Skeletal muscle tissue (tissue), 3 donors: ENCODE measurements at regions not wholly inside any gene's neighbourhood (a gene's known extent, or its start where the extent isn't known, plus 50 kb on each side); places are given as distances from the start of the nearest gene placed in this dataset.
A peak's percentile ranks its signal among the peaks of the same experiment; 100 is the strongest.
"Not testable (repeated sequence)": the region's sequence is repeated elsewhere in the genome, so short reads cannot be mapped to it uniquely, and the experiment has no call there.

Source experiments
- H3K27ac ChIP-seq: one replicate; pipeline ENCODE4 v1.7.0; 2013; ENCODE audit warnings: mild to moderate bottlenecking, low read depth, low read length, inconsistent platforms
- H3K27me3 ChIP-seq, 3 donors: one replicate each; pipeline ENCODE4 v1.7.0; 2013; ENCODE audit warnings: low read length in 3 of 3; ENCODE audit not compliant: control insufficient read depth in 3 of 3, insufficient read depth in 3 of 3
- H3K36me3 ChIP-seq, 3 donors: one replicate each; pipeline ENCODE4 v1.7.0; 2013; ENCODE audit warnings: low read length in 3 of 3; ENCODE audit not compliant: control insufficient read depth in 3 of 3, insufficient read depth in 3 of 3
- H3K4me1 ChIP-seq, 3 donors: one replicate each; pipeline ENCODE4 v1.7.0; 2013; ENCODE audit warnings: low read length in 3 of 3, mild to moderate bottlenecking in 3 of 3; ENCODE audit not compliant: control insufficient read depth in 3 of 3, insufficient read depth in 3 of 3
- H3K4me3 ChIP-seq, 3 donors: one replicate each; pipeline ENCODE4 v1.7.0; 2013; ENCODE audit warnings: low read length in 3 of 3
- H3K9ac ChIP-seq, 3 donors: one replicate each; pipeline ENCODE4 v1.7.0; 2013; ENCODE audit warnings: low read length in 3 of 3, mild to moderate bottlenecking in 3 of 3, moderate library complexity in 2 of 3, low read depth in 1 of 3
- H3K9me3 ChIP-seq, 3 donors: one replicate each; pipeline ENCODE4 v1.7.0; 2013; ENCODE audit warnings: low read length in 3 of 3; ENCODE audit not compliant: control insufficient read depth in 3 of 3
- donor health status: Osteomylitis.

- peak overlapping the region; percentile 100 for H3K27ac ChIP-seq
Observed at GRCh38 chr9:104991144-104991953, 63.4 kb upstream of the ABCA1 start.

GRCh38 chr9:104992659-104993058, 64.7 kb upstream of the ABCA1 start:
- Histone ChIP-seq H3K27ac (peak overlapping the region; percentile 100), H3K9me3 (no peaks in the 10 kb centered on the region), H3K4me1 (peaks cover 34 to 37% (median 35%) of the 10 kb centered on the region in 3 donors), H3K27me3 (no peaks in the 10 kb centered on the region), H3K9ac (peak overlapping the region in 2 of 3 donors; percentile 76 to 98), H3K4me3 (peak overlapping the region in 2 of 3 donors; percentile 39 to 95), H3K36me3 (no peaks in the 10 kb centered on the region)

More at GRCh38 chr9:104991144-104991953, 63.4 kb upstream of the ABCA1 start:
- peak overlapping the region; percentile 86 to 95 (median 87) for H3K4me3 ChIP-seq
- peaks cover 34 to 37% (median 35%) of the 10 kb centered on the region in 3 donors for H3K4me1 ChIP-seq
- H3K27me3 ChIP-seq = no peaks in the 10 kb centered on the region
- no peaks in the 10 kb centered on the region for H3K36me3 ChIP-seq
- H3K9ac ChIP-seq = peak overlapping the region; percentile 81 to 98 (median 91)
- no peaks in the 10 kb centered on the region for H3K9me3 ChIP-seq

- no peaks in the 10 kb centered on the region for H3K9me3 ChIP-seq
- H3K9ac ChIP-seq = peak overlapping the region; percentile 60 to 81 (median 76)
- H3K4me1 ChIP-seq = peaks cover 34 to 37% (median 35%) of the 10 kb centered on the region in 3 donors
- H3K36me3 ChIP-seq = no peaks in the 10 kb centered on the region
- peak overlapping the region; percentile 28 to 46 (median 37) for H3K4me3 ChIP-seq
- H3K27me3 ChIP-seq = no peaks in the 10 kb centered on the region
- peak overlapping the region; percentile 100 for H3K27ac ChIP-seq
Observed at GRCh38 chr9:104993291-104993963, 65.5 kb upstream of the ABCA1 start.

- H3K27ac ChIP-seq = no peak overlapping the region
- H3K9me3 ChIP-seq = no peaks in the 10 kb centered on the region
- H3K36me3 ChIP-seq = no peaks in the 10 kb centered on the region
- no peak overlapping the region for H3K9ac ChIP-seq
- H3K4me1 ChIP-seq = peaks cover 17 to 19% (median 19%) of the 10 kb centered on the region in 3 donors
- no peak overlapping the region for H3K4me3 ChIP-seq
- H3K27me3 ChIP-seq = no peaks in the 10 kb centered on the region
Observed at GRCh38 chr9:104997536-104997935, 69.6 kb upstream of the ABCA1 start.

GRCh38 chr9:104999136-104999535, 71.2 kb upstream of the ABCA1 start:
- peaks cover under 1 to 3% (median 3%) of the 10 kb centered on the region in 3 donors for H3K4me1 ChIP-seq
- H3K27ac ChIP-seq = no peak overlapping the region
- H3K4me3 ChIP-seq = no peak overlapping the region
- H3K27me3 ChIP-seq = no peaks in the 10 kb centered on the region
- H3K36me3 ChIP-seq = no peaks in the 10 kb centered on the region
- H3K9me3 ChIP-seq = no peaks in the 10 kb centered on the region
- H3K9ac ChIP-seq = no peak overlapping the region

- not testable (repeated sequence) for H3K27me3 ChIP-seq, H3K4me3 ChIP-seq, H3K27ac ChIP-seq, H3K4me1 ChIP-seq, H3K9me3 ChIP-seq, H3K36me3 ChIP-seq, H3K9ac ChIP-seq
Observed at GRCh38 chr9:105000529-105000928, 72.6 kb upstream of the ABCA1 start.

- Histone ChIP-seq H3K4me1 (peaks cover 0 to 3% (median 0%) of the 10 kb centered on the region in 3 donors), H3K9me3 (no peaks in the 10 kb centered on the region), H3K4me3 (no peak overlapping the region), H3K36me3 (no peaks in the 10 kb centered on the region), H3K27ac (no peak overlapping the region), H3K27me3 (no peaks in the 10 kb centered on the region), H3K9ac (no peak overlapping the region)
Observed at GRCh38 chr9:105004466-105005090, 76.6 kb upstream of the ABCA1 start.

GRCh38 chr9:105005186-105005585, 77.2 kb upstream of the ABCA1 start:
- no peaks in the 10 kb centered on the region for H3K27me3 ChIP-seq
- H3K36me3 ChIP-seq = no peaks in the 10 kb centered on the region
- H3K9me3 ChIP-seq = no peaks in the 10 kb centered on the region
- peaks cover 0 to 3% (median 0%) of the 10 kb centered on the region in 3 donors for H3K4me1 ChIP-seq
- no peak overlapping the region for H3K27ac ChIP-seq
- H3K4me3 ChIP-seq = no peak overlapping the region
- no peak overlapping the region for H3K9ac ChIP-seq

GRCh38 chr9:105006514-105006913, 78.6 kb upstream of the ABCA1 start:
- Histone ChIP-seq H3K27me3 (no peaks in the 10 kb centered on the region), H3K27ac (no peak overlapping the region), H3K9ac (no peak overlapping the region), H3K36me3 (no peaks in the 10 kb centered on the region), H3K9me3 (no peaks in the 10 kb centered on the region), H3K4me1 (peaks cover 0 to 3% (median 0%) of the 10 kb centered on the region in 3 donors), H3K4me3 (no peak overlapping the region)

- Histone ChIP-seq H3K27ac (peak overlapping the region; percentile 66), H3K9me3 (no peaks in the 10 kb centered on the region), H3K4me1 (peaks cover 0 to 3% (median 0%) of the 10 kb centered on the region in 3 donors), H3K27me3 (no peaks in the 10 kb centered on the region), H3K4me3 (no peak overlapping the region), H3K9ac (no peak overlapping the region), H3K36me3 (no peaks in the 10 kb centered on the region)
Observed at GRCh38 chr9:105007143-105007542, 79.2 kb upstream of the ABCA1 start.
